Stomach (tissue), 4 donors: ENCODE measurements at regions not wholly inside any gene's neighbourhood (a gene's known extent, or its start where the extent isn't known, plus 50 kb on each side); places are given as distances from the start of the nearest gene placed in this dataset.

ENCODE experiments used
- CTCF ChIP-seq, 7 experiments: fragments of 450-650 bp in 4 of 7; fragments of 200-600 bp in 3 of 7; sonication (generic) in 3 of 7; IDR thresholded peaks; one replicate each; pipeline ENCODE4 v1.5.1; 2016 to 2019; ENCODE audit warnings: antibody characterized with exemption in 7 of 7, control low read depth in 2 of 7, mild to moderate bottlenecking in 1 of 7
- EP300 ChIP-seq: sonication (generic); formaldehyde crosslinking; IDR thresholded peaks from one replicate; pipeline ENCODE4 v1.6.1; 2017; ENCODE audit warnings: antibody characterized with exemption
- POLR2A ChIP-seq, 4 donors: fragments of 450-650 bp; IDR thresholded peaks; one replicate each; pipeline ENCODE4 v1.6.1; 2016; ENCODE audit warnings: antibody characterized with exemption in 4 of 4, control low read depth in 2 of 4, mild to moderate bottlenecking in 1 of 4, moderate library complexity in 1 of 4
- POLR2AphosphoS5 ChIP-seq, 3 donors: sonication (generic); formaldehyde crosslinking; IDR thresholded peaks; one replicate each; pipeline ENCODE4 v1.6.1; 2016; ENCODE audit warnings: antibody characterized with exemption in 3 of 3

DNA sequence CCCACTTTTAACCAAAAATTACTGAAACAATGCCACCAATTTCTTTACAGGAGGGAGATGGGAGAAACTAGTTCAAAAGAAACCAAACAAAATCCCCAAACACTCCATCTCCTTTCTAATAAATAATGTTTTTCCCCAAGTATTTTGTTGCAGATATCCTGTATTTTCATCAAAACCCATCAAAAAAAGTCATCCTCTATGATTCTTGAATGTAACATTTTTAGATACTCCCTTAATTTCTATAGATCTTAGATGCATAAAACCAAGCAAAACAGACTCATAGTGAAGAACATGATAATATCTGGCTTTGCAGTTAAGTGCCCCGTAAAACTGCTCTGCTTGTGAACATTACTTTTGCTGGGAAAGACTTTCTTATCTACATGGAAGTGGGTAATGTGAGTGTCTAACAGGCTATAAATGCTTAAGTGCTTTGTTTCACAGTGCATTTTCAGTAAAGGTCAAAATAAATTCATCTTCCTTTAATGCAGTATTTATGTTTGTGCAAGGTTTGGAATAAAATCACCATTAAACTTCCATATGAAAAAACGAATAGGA lies 77.3 kb upstream of the TBCA start:
- TF ChIP-seq CTCF (IDR thresholded peaks at IDR 0.05) (no peak), POLR2A (IDR thresholded peaks at IDR 0.05) (no peak), POLR2AphosphoS5 (IDR thresholded peaks at IDR 0.05) (no peak), EP300 (no peak)
